H1 (cell line): ENCODE measurements at regions not wholly inside any gene's neighbourhood (a gene's known extent, or its start where the extent isn't known, plus 50 kb on each side); places are given as distances from the start of the nearest gene placed in this dataset.

ENCODE experiments used
- CTCF ChIA-PET: fragments of 300-600 bp; sonication (Branson Sonifier 250); formaldehyde crosslinking; loops from one replicate; lab custom pipeline; 2021; ENCODE audit not compliant: partially characterized antibody; lab: Charles Lee
- POLR2A ChIA-PET: fragments of 300-600 bp; sonication (Branson Sonifier 250); formaldehyde crosslinking; loops from one replicate; lab custom pipeline; 2021; ENCODE audit warnings: inconsistent platforms; ENCODE audit not compliant: partially characterized antibody; lab: Charles Lee
- DNase-seq, 2 experiments: peaks; one replicate each; pipeline versions ENCODE4 v3.0.0 to v3.0.0-alpha.2; 2010 to 2022; ENCODE audit warnings: low spot score in 2 of 2, low read depth in 1 of 2, mixed read lengths in 1 of 2
- FAIRE-seq: peaks from 2 replicates; lab custom pipeline; 2011; peaks lifted over from hg19 to GRCh38; lab: Jason Lieb, UNC
- H2AFZ ChIP-seq: 2 replicates; pipeline ENCODE4 v1.8.1; 2012; ENCODE audit warnings: low read length, inconsistent platforms
- H2AK5ac ChIP-seq: 2 replicates; pipeline ENCODE4 v1.6.1; 2013; ENCODE audit warnings: low read depth, low read length
- H2BK120ac ChIP-seq: replicated peaks from 2 replicates; pipeline ENCODE3; 2013; ENCODE audit warnings: low read depth, low read length, inconsistent platforms
- H2BK12ac ChIP-seq: 2 replicates; pipeline ENCODE4 v1.6.1; 2013; ENCODE audit warnings: low read depth, low read length
- H2BK15ac ChIP-seq: 2 replicates; pipeline ENCODE4 v1.6.1; 2013; ENCODE audit warnings: low read length
- H2BK20ac ChIP-seq: 2 replicates; pipeline ENCODE4 v1.6.1; 2013; ENCODE audit warnings: low read length
- H2BK5ac ChIP-seq: 2 replicates; pipeline ENCODE4 v1.6.1; 2013; ENCODE audit warnings: low read depth, low read length
- H3K14ac ChIP-seq: 2 replicates; pipeline ENCODE4 v1.6.1; 2013; ENCODE audit warnings: inconsistent platforms; ENCODE audit not compliant: insufficient read length
- H3K18ac ChIP-seq: 2 replicates; pipeline ENCODE4 v1.6.1; 2013; ENCODE audit warnings: low read length; ENCODE audit errors: extremely low read depth
- H3K23ac ChIP-seq: 2 replicates; pipeline ENCODE4 v1.6.1; 2013; ENCODE audit warnings: inconsistent platforms; ENCODE audit not compliant: insufficient read length
- H3K23me2 ChIP-seq: 2 replicates; pipeline ENCODE4 v1.6.1; 2013; ENCODE audit warnings: low read depth, low read length
- H3K27ac ChIP-seq: 2 replicates; pipeline ENCODE4 v1.6.1; 2011; ENCODE audit warnings: low read depth, low read length, inconsistent platforms
- H3K27me3 ChIP-seq, 4 experiments: replicated peaks in 1 of 4; 1 replicate in 1 of 4; 2 replicates in 3 of 4; pipeline versions ENCODE4 v1.6.1 to v1.8.1; 2011 to 2013; ENCODE audit warnings: low read length in 3 of 4, mild to moderate bottlenecking in 3 of 4, inconsistent platforms in 2 of 4, mixed read lengths in 2 of 4, moderate library complexity in 1 of 4; ENCODE audit not compliant: control insufficient read depth in 3 of 4, insufficient read depth in 3 of 4; ENCODE audit errors: extremely low read depth in 1 of 4
- H3K36me3 ChIP-seq, 4 experiments: 2 replicates each; pipeline versions ENCODE4 v1.6.1 to v1.8.1; 2011 to 2013; ENCODE audit warnings: mild to moderate bottlenecking in 4 of 4, low read length in 3 of 4, moderate library complexity in 2 of 4, control low read depth in 1 of 4, inconsistent platforms in 1 of 4; ENCODE audit not compliant: insufficient read depth in 4 of 4, control insufficient read depth in 2 of 4
- H3K4ac ChIP-seq: replicated peaks from 2 replicates; pipeline ENCODE3; 2013; ENCODE audit warnings: low read length, low read depth, mixed read lengths, inconsistent platforms; ENCODE audit not compliant: insufficient read length
- H3K4me1 ChIP-seq, 4 experiments: replicated peaks in 1 of 4; 1 replicate in 1 of 4; 2 replicates in 3 of 4; pipeline versions ENCODE4 v1.6.1 to v1.8.1; 2011 to 2013; ENCODE audit warnings: low read length in 3 of 4, inconsistent platforms in 2 of 4, mixed read lengths in 1 of 4; ENCODE audit not compliant: insufficient read depth in 4 of 4, control insufficient read depth in 3 of 4
- H3K4me2 ChIP-seq, 2 experiments: 2 replicates each; pipeline versions ENCODE4 v1.6.1 to v1.8.1; 2011 to 2013; ENCODE audit warnings: low read depth in 2 of 2, low read length in 2 of 2, control low read depth in 1 of 2, inconsistent platforms in 1 of 2, mild to moderate bottlenecking in 1 of 2; ENCODE audit not compliant: insufficient read depth in 1 of 2
- H3K4me3 ChIP-seq, 4 experiments: fragments of 200-600, 300-600 bp in 1 of 4; sonication (generic), shearing (Covaris generic), sonication (Bioruptor Twin) in 1 of 4; 2 replicates each; pipeline versions ENCODE4 v1.5.1 to v1.8.1; 2011 to 2016; ENCODE audit warnings: low read length in 4 of 4, low read depth in 3 of 4, control low read depth in 2 of 4, inconsistent platforms in 2 of 4, mild to moderate bottlenecking in 2 of 4, mixed read lengths in 1 of 4, moderate library complexity in 1 of 4; ENCODE audit not compliant: insufficient read depth in 2 of 4; ENCODE audit errors: extremely low read depth in 1 of 4
- H3K56ac ChIP-seq: replicated peaks from 2 replicates; pipeline ENCODE3; 2013; ENCODE audit warnings: low read depth, mild to moderate bottlenecking, mixed read lengths, low read length, inconsistent platforms; ENCODE audit not compliant: insufficient read length
- H3K79me1 ChIP-seq: 2 replicates; pipeline ENCODE4 v1.6.1; 2013; ENCODE audit warnings: low read depth, low read length, control low read depth
- H3K79me2 ChIP-seq, 2 experiments: 2 replicates each; pipeline versions ENCODE4 v1.6.1 to v1.8.1; 2012 to 2013; ENCODE audit warnings: low read length in 2 of 2, mild to moderate bottlenecking in 2 of 2, inconsistent platforms in 1 of 2; ENCODE audit not compliant: insufficient read depth in 2 of 2, control insufficient read depth in 1 of 2
- H3K9ac ChIP-seq, 4 experiments: replicated peaks in 1 of 4; 1 replicate in 1 of 4; 2 replicates in 3 of 4; pipeline versions ENCODE4 v1.6.1 to v1.8.1; 2011 to 2013; ENCODE audit warnings: low read depth in 3 of 4, low read length in 3 of 4, control low read depth in 2 of 4, mild to moderate bottlenecking in 2 of 4, moderate library complexity in 2 of 4, inconsistent platforms in 1 of 4; ENCODE audit errors: extremely low read depth in 1 of 4
- H3K9me3 ChIP-seq, 2 experiments: 2 replicates each; pipeline versions ENCODE4 v1.6.1 to v1.8.1; 2012 to 2013; ENCODE audit warnings: mild to moderate bottlenecking in 2 of 2, moderate library complexity in 2 of 2, control low read depth in 1 of 2, inconsistent platforms in 1 of 2, low read depth in 1 of 2, low read length in 1 of 2, mixed read lengths in 1 of 2; ENCODE audit not compliant: insufficient read depth in 2 of 2
- H4K20me1 ChIP-seq, 2 experiments: replicated peaks in 1 of 2; 2 replicates each; pipeline versions ENCODE3 to v1.8.1; 2011 to 2013; ENCODE audit warnings: inconsistent platforms in 2 of 2, low read length in 2 of 2, mild to moderate bottlenecking in 1 of 2; ENCODE audit not compliant: insufficient read depth in 2 of 2, control insufficient read depth in 1 of 2
- H4K5ac ChIP-seq: 2 replicates; pipeline ENCODE4 v1.6.1; 2013; ENCODE audit warnings: low read length, low read depth, mixed read lengths, inconsistent platforms; ENCODE audit not compliant: insufficient read length
- H4K8ac ChIP-seq: 2 replicates; pipeline ENCODE4 v1.8.0; 2013; ENCODE audit warnings: mild to moderate bottlenecking, moderate library complexity, low read length, inconsistent platforms; ENCODE audit not compliant: insufficient read depth; ENCODE audit errors: extremely low read depth
- H4K91ac ChIP-seq: replicated peaks from 2 replicates; pipeline ENCODE3; 2013; ENCODE audit warnings: low read length, mixed read lengths, inconsistent platforms; ENCODE audit not compliant: insufficient read length
- CTBP2 ChIP-seq: IDR thresholded peaks from 2 replicates; pipeline ENCODE4 v1.7.0; 2011; ENCODE audit warnings: borderline replicate concordance, mild to moderate bottlenecking, moderate library complexity, mixed read lengths, low read length; ENCODE audit not compliant: insufficient read depth, insufficient read length
- WGBS, 2 experiments: shearing (Covaris generic) in 1 of 2; methylation state at CpG; one replicate each; pipeline versions ENCODE4 v1.1.6 to v1.1.7; 2013 to 2015; ENCODE audit warnings: low lambda C conversion rate in 2 of 2, mixed read lengths in 2 of 2, inconsistent platforms in 1 of 2, low coverage in 1 of 2, missing lambda C conversion rate in 1 of 2; ENCODE audit not compliant: insufficient replicate concordance in 2 of 2, insufficient coverage in 1 of 2, insufficient read length in 1 of 2; ENCODE audit errors: extremely low coverage in 1 of 2, missing lambda C conversion rate in 1 of 2; 5-methylcytosine and 5-hydroxymethylcytosine counted together

- no peak overlapping the region for H2BK120ac ChIP-seq
- H2AFZ ChIP-seq = no peak overlapping the region
- H2BK15ac ChIP-seq = no peak overlapping the region
- no peak overlapping the region for H2AK5ac ChIP-seq
- no peaks in the 10 kb centered on the region for H3K79me1 ChIP-seq
- H3K4me1 ChIP-seq = no peaks in the 10 kb centered on the region
- ChIA-PET POLR2A (no interaction called here), CTCF (interaction anchor here (0.6 to 1.3 kb wide), 7 partner anchors 10 to 477 kb away, joined by 3 to 5 read pairs (median 3); no protein-coding TSS in a partner anchor)
- H4K91ac ChIP-seq = no peak overlapping the region
- H4K20me1 ChIP-seq = no peaks in the 10 kb centered on the region
- H3K23ac ChIP-seq = no peak overlapping the region
- no peak overlapping the region for H4K5ac ChIP-seq
- no peak overlapping the region for H3K4me3 ChIP-seq
- H3K18ac ChIP-seq = no peak overlapping the region
- TF ChIP-seq CTBP2 = no peak
- no peak overlapping the region for H3K27ac ChIP-seq
- no peak overlapping the region for H3K56ac ChIP-seq
- no peak overlapping the region for H2BK5ac ChIP-seq
- 87% methylated on average over 5 of the region's 5 CpGs; no CpG with 5 or more reads in 1 of the 2 experiments for WGBS, 2 experiments
- H3K27me3 ChIP-seq = no peaks in the 10 kb centered on the region
- H3K9ac ChIP-seq = no peak overlapping the region
- DNase-seq = no peak
- H3K23me2 ChIP-seq = no peaks in the 10 kb centered on the region
- no peak overlapping the region for H4K8ac ChIP-seq
- H3K4ac ChIP-seq = no peak overlapping the region
- no peak for FAIRE-seq
- no peak overlapping the region for H2BK12ac ChIP-seq
- no peak overlapping the region for H3K14ac ChIP-seq
- H2BK20ac ChIP-seq = no peak overlapping the region
- no peaks in the 10 kb centered on the region for H3K36me3 ChIP-seq
- H3K9me3 ChIP-seq = no peaks in the 10 kb centered on the region
- no peak overlapping the region for H3K4me2 ChIP-seq
- no peaks in the 10 kb centered on the region for H3K79me2 ChIP-seq
These were observed 219.9 kb upstream of the SSTR4 start for GRCh38 chr20:22815206-22815551.
